Breast epithelium (tissue), 3 donors: ENCODE measurements at regions not wholly inside any gene's neighbourhood (a gene's known extent, or its start where the extent isn't known, plus 50 kb on each side); places are given as distances from the start of the nearest gene placed in this dataset.
"Not testable (repeated sequence)": the region's sequence is repeated elsewhere in the genome, so short reads cannot be mapped to it uniquely, and the experiment has no call there.

Experiments used
- CTCF ChIP-seq, 3 donors: fragments of 450-650 bp; IDR thresholded peaks; one replicate each; pipeline ENCODE4 v1.5.1; 2016 to 2017; ENCODE audit warnings: antibody characterized with exemption in 3 of 3, mild to moderate bottlenecking in 3 of 3, moderate library complexity in 3 of 3
- POLR2A ChIP-seq: fragments of 450-650 bp; IDR thresholded peaks from one replicate; pipeline ENCODE4 v1.6.1; 2016; ENCODE audit warnings: antibody characterized with exemption, mild to moderate bottlenecking, moderate library complexity
- POLR2AphosphoS5 ChIP-seq, 3 donors: sonication (generic); formaldehyde crosslinking; IDR thresholded peaks; one replicate each; pipeline ENCODE4 v1.6.1; 2017; ENCODE audit warnings: antibody characterized with exemption in 3 of 3

GRCh38 chr2:87566531-87566930 lies 181.4 kb upstream of the PLGLB2 start:
- not testable (repeated sequence) for TF ChIP-seq CTCF (IDR thresholded peaks at IDR 0.05); POLR2A; POLR2AphosphoS5 (IDR thresholded peaks at IDR 0.05)
